ENCODE measurements at regions not wholly inside any gene's neighbourhood (a gene's known extent, or its start where the extent isn't known, plus 50 kb on each side); places are given as distances from the start of the nearest gene placed in this dataset.

DNA sequence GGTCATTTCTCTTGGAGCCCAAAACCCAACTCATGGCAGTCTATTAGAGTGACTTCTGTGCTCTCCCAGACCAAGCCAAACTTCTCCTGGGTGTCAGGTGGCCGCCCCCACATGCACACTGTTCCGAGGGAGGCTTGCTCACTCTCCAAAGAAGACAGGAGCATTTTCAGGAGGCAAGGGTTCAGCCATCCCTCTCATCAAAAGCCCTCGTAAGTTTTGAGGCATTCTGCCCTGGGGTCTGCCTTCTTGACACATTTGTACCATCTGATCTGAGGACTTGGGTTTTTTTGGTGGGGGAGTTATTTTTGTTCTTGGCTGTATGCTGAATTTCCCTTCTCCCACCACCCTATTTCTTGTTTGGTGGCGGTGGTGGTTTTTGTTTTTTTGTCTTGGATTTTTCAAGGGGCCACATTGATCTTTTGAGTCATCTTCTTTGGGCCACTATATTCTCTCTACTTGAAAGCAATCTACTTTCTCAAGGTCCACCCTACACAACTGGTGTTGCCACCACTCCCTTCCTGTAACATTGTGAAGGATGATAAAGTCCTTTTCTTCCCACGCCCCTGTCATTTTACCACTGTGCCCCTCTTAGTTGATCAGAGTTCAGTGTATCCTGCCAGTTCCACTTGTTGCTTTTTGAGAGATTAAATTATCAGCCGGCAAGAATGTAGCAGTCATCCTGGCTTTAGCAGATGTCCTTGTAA, 255.8 kb downstream of the CYP26B1 start:
- no peak for DNase-seq (ENCODE audit: low read depth in 2 of 2)

DNA sequence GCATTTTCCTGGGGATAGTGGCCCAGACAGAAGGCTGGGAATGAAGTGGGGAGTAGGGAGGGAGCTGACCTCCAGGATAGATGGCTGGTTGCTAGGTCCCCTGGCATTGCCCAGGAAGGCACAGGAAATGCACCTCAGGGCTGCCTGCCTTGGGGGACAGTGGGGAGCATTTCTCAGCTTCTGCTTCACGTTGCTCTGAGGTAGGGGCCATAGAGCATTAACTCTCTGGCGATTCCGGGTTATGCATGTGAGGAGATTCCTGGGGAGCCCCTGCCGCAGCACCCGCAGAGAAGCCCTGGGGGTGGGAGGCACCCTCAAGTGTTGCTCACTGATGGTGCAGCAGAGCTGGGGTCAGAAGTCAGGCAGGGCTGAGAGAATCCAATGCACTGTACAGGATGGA, 256.5 kb downstream of the CYP26B1 start:
- DNase-seq (ENCODE audit: low read depth in 2 of 2): no peak

DNA sequence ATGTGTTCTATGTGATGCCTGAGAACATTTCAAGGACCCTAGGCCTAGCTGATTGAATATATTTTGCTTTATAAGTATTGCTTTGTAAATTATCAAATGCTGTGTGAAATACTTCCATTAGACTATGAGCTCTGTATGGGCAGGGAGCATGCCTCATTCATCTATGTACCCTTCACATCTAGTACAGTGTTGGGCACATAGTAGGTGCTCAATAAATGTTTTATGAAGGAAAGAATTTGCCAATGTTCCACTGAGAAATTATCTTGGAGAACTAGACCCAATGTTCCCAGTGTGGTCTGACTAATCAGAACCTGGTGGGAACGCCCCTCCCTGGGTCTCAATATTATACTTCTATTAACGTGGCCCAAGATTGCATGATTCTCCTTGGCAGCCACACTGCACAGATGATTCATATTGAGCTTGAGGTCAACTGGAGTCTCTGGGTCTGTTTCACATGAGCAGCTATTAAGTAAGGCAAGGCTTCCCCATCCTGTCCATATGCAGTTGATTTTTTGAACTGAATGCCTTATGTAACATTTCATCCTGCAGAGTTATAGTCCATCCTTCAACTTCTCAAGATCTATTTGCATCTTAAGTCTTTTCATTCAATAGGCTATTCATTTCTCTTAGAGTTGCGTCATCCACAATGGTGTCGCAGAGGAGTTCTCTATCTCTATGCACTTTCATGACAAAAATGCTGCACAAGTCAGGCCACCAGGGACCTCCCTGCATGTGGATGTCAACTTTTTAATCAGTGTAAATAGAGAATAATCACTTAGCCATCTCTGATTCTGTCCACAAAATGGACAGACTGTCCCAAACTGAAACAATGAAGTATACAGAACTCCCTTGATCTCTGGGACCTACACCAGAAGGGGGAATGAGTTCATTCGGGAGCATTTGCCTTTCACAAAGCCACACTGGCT, 257.6 kb downstream of the CYP26B1 start:
- no peak for DNase-seq (ENCODE audit: low read depth in 2 of 2)

GRCh38 chr2:71888751-71889445, 258.8 kb downstream of the CYP26B1 start:
- DNase-seq (ENCODE audit: low read depth in 2 of 2): no peak

- no peak for DNase-seq (ENCODE audit: low read depth in 2 of 2)
These were observed 260.5 kb downstream of the CYP26B1 start for GRCh38 chr2:71887196-71887595.

- no peak for DNase-seq (ENCODE audit: low read depth in 2 of 2)
These were observed 261.4 kb downstream of the CYP26B1 start for GRCh38 chr2:71886241-71886640.

DNA sequence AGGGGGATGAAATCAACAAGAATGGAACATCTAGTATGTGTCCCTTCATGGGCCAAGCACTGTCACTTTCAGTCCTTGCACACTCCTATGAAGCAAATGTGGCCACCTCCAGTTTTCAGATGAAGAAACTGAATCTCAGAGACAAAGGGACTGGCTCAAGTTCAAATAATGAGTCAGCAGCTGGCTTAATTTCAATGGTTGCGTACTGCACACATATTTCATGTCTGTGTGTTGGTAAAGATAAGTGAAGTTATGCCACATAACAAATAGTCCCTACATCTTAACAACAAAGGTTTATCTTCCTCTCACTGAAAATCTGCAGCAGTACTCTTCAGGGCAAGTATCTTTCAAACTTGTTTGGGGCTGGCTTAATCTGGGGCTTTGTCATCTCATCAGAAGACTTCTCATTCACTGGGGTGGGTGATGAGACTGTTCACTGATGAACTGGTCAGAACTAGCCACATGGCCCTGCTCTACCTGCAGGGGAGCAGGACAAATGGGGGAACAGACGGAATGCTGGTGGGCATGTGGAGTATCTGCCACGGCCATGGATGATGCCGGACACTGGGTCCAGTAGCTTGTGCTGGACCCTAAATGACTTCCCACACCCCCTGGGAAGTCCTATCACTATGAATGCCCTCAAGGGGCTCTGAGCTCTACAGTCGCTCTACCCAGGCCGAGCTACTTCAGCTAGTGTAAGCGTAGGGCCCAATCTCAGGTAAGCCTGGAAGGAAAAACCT, 263.2 kb downstream of the CYP26B1 start:
- no peak for DNase-seq (ENCODE audit: low read depth in 2 of 2)

GRCh38 chr2:71882949-71883472, 264.7 kb downstream of the CYP26B1 start:
- DNase-seq (ENCODE audit: low read depth in 2 of 2): no peak

DNA sequence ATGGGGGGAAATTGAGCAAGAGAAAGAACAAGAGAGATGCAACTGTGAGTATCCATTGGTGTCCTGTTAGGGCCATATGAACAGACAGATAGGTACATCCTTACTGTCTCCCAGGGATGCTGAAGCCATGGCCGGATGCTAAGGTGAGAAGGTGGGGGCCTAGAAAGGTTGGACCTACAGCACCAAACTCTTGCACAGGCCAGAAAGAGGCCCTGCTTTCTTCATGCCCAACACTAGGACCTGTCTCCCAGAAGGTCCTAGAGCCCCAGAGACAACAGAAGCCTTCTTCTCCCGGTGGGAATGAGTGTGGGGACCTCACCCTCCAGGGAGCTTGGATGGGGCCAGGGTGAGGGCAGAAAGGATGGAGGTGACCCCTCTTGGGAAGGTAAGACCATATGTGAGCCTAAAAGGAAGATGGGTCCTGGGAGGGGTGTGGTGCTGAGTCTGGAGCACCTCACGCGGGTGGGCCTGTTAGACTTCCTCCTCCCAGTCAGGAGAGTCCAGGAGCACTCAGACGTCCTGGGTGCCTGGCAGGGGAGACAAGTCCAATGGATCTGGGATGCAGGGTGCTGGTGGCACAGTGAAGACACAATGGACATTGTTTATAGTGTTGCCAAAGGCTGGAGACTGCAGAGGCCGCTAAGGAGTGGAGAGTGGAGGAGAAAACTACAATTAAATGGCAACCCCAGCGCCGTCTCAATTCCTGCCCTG, 265.3 kb downstream of the CYP26B1 start:
- DNase-seq (ENCODE audit: low read depth in 2 of 2): no peak

GRCh38 chr2:71880846-71881610, 266.6 kb downstream of the CYP26B1 start:
- DNase-seq (ENCODE audit: low read depth in 2 of 2): no peak

DNA sequence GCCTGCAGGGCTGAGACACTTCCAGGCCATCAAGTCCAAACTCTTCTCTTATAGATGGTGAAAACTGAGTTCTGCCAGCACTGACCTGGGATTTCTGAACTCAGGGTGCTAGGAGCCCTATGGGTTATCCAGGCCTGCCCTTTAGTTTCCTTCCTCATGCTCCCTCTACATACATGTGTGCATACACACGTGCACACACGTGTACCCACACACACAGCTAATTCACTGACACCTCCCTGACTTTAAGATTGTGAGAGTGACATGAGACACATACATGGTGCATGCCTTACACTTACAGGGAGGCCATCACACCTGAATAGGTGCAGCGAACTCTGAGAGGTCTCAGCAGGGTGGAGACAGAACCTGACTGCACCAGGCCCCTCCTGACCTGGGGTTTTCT, 267.4 kb downstream of the CYP26B1 start:
- no peak for DNase-seq (ENCODE audit: low read depth in 2 of 2)

DNA sequence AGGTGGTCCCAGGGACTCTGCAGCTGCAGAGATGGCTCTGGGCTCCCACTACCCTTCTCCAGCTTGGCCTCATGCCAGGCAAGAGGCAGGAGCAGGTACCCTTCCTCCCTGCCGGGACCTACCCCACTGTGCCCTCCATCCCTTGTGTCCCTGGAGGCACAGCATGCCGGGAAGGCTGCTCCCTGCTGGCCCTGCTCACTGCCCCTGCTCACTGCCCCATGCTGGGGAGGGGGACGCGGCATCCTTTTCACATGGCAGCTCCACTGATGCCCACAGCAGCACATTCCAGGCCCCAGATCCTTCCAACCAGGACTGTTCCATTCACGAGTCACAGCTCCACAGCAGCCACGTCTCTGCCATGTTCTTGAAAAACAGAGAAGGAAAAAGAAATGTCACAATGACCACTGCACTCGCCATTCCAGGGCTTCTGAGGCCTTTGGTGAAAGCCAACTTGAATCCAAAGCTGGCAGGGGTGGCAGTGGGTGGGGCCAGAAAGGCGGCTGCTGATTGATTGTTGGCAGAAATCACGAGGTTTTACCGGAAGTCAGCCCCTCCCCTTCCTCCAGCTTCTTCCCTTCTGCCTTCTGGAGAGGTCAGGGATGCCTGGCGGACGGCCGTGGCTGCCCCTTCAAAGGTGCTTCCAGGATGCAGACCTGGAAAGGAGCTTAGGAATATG, 268.0 kb downstream of the CYP26B1 start:
- DNase-seq (ENCODE audit: low read depth in 2 of 2): no peak

DNA sequence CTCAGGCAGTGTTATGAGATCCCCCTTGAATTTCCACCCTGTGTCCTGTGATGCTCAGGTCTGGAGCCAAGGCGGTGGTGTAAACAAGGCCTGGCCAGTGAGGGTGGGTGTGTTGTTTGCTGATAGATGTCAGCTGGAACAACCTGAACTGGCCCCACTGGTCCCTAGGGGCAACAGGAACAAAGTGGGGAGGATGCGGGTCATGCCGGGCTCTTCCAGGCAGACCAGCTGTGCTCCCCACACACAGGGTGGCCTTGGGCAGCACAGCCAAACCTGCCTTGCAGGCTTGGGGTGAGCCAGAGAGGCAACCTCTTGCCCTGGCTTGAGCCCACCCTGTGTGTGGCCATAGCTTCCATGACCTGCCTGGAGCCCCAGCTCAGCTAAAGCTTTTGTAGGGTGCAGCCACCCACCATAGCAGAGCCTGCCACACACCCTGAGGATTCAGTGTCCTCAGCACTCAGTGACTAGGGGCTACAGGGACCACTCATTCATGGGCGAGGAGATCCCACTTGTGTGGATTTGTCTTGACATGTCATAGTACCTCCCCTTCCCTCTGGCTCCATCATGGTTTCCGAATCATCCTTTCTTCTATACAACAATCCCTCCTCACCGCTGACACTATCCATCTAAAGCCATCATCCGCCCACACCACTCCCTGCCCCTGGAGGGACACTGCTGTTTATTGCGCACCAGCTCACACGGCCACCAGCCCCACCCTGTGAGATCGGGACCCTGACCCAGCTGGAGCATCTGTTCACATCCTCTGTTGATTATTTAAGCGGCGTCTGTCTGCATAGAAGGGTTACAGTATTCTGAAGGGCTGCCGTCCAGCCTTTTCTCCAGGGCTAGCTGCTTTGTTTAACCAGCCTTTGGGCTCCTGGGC, 268.8 kb downstream of the CYP26B1 start:
- DNase-seq (ENCODE audit: low read depth in 2 of 2): no peak

GRCh38 chr2:71877636-71878035, 270.0 kb downstream of the CYP26B1 start:
- no peak for DNase-seq (ENCODE audit: low read depth in 2 of 2)

DNA sequence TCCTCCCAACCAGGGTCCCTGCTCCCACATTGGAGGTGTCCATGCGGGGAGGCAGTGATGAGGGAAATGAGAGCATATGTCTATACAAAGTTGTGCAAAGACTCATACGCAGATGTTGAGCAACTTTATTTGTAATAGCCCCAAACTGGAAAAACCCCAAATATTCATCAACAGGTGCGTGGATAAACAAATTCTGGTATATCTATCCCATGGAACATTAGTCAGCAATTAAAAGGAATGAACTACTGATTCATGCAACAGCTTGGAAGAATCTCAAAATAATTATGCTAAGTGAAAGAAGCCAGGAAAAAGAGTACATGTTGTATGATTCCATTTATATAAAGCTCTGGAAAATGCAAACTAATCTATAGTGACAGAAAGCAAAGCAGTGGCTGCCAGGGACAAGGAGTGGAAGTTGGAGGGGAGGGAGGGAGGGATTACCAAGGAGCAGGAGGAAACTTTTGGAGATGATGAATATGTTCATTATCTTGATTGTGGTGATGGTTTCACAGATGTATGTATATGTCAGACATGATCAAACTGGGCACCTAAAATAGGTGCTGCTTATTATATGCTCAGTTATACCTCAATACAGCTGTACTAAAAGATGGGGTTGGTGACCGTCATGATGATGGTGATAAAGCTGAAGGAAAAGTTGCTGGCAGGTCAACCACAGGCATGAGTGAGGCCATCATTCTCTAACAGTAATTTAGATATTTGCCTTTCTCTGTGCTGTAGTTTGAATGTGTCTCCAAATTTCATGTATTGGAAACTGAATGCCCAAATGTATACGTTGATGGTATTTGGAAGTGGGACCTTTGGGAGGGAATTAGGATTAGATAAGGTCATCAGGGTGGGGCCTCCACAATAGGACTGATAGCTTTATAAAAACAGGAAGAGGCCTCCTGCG, 270.9 kb downstream of the CYP26B1 start:
- no peak for DNase-seq (ENCODE audit: low read depth in 2 of 2)

DNA sequence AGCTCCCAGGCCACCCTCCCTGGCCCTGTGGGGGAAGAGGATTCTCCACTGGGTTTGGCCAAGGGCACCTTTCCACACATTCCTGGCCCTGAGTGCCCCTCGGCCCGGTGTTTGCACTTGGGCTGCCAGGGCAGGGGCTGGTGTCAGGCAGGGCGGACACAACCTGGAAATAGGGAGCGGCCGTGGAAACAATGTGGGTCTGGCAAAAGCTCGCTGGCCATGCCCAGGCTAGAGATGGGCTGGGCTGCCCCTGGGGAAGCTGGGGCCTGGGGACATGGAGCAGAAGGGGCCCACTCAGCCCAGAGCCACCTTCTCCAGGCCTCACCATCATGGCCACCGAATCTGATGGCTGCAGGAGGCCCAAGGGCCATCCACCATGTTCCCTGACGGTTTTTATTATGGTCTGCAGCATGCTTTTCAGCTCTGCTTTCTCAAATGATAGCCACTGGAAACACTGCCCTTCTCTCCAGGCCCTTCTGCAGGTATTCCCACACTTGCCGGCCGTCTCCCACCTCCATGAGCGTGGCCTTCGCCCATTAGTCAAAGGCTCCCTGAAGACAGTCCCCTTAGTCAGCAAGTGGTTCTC, 275.1 kb downstream of the CYP26B1 start:
- DNase-seq (ENCODE audit: low read depth in 2 of 2): no peak

GRCh38 chr2:71865391-71865965, 282.2 kb downstream of the CYP26B1 start:
- DNase-seq (ENCODE audit: low read depth in 2 of 2): no peak
